HCT116 (cell line): ENCODE measurements at regions not wholly inside any gene's neighbourhood (a gene's known extent, or its start where the extent isn't known, plus 50 kb on each side); places are given as distances from the start of the nearest gene placed in this dataset.

Experiments
- ATAC-seq: fragments of 200-7000 bp; cut with Tn5 transposase; 2 replicates; pipeline ENCODE4 v1.9.1; 2020; ENCODE audit warnings: mild to moderate bottlenecking, moderate library complexity
- BruUV-seq: library from RNA; stranded (reverse); fragments of 400-500 nt; replicated peaks from 2 replicates; lab custom pipeline; 2021; lab: Mats Ljungman, UMichigan
- CTCF ChIA-PET: fragments of 300-600 bp; sonication (Branson Sonifier 250); formaldehyde crosslinking; loops from one replicate; lab custom pipeline; 2021; ENCODE audit warnings: antibody characterized with exemption; lab: Charles Lee
- POLR2A ChIA-PET: fragments of 300-600, 350-600 bp; sonication (Branson Sonifier 250); formaldehyde crosslinking; loops from one replicate; lab custom pipeline; 2021; ENCODE audit warnings: antibody characterized with exemption; lab: Charles Lee
- RAD21 ChIA-PET, 2 experiments: fragments of 300-600 bp; sonication (Branson Sonifier 250); formaldehyde crosslinking; loops; one replicate each; lab custom pipeline; 2023; ENCODE audit warnings: low total read pairs in 2 of 2; ENCODE audit not compliant: uncharacterized antibody in 2 of 2, unreplicated experiment in 2 of 2, low non-redundant PET in 1 of 2; lab: Charles Lee
- DNase-seq: peaks from one replicate; pipeline ENCODE4 v3.0.0-alpha.2; 2010; ENCODE audit warnings: low read depth, low spot score
- H2AFZ ChIP-seq: fragments of 200-600 bp; shearing (Covaris generic), sonication (generic); 2 replicates; pipeline ENCODE4 v1.6.1; 2017; ENCODE audit warnings: low read depth, mixed run types, mixed read lengths, antibody characterized with exemption, low read length; ENCODE audit not compliant: poor library complexity, severe bottlenecking
- H3K27ac ChIP-seq: 2 replicates; pipeline ENCODE4 v1.5.1; 2012; ENCODE audit warnings: low read depth, low read length
- H3K27me3 ChIP-seq: fragments of 200-600 bp; sonication (generic); 2 replicates; pipeline ENCODE4 v1.6.1; 2016; ENCODE audit warnings: mixed run types, low read length, mixed read lengths; ENCODE audit not compliant: insufficient read depth
- H3K36me3 ChIP-seq, 2 experiments: fragments of 200-500 bp in 1 of 2; fragments of 200-600 bp in 1 of 2; sonication (Bioruptor generic) in 1 of 2; sonication (generic) in 1 of 2; 2 replicates each; pipeline versions ENCODE4 v1.5.1 to v1.6.1; 2014 to 2016; ENCODE audit warnings: low read length in 2 of 2, inconsistent platforms in 1 of 2, mixed read lengths in 1 of 2, mixed run types in 1 of 2; ENCODE audit not compliant: insufficient read depth in 2 of 2, control insufficient read depth in 1 of 2
- H3K4me1 ChIP-seq, 2 experiments: fragments of 200-600 bp in 1 of 2; sonication (generic) in 1 of 2; 2 replicates each; pipeline versions ENCODE4 v1.5.1 to v1.6.1; 2012 to 2017; ENCODE audit warnings: low read length in 2 of 2, inconsistent platforms in 1 of 2, mild to moderate bottlenecking in 1 of 2, mixed read lengths in 1 of 2, mixed run types in 1 of 2, moderate library complexity in 1 of 2; ENCODE audit not compliant: insufficient read depth in 2 of 2, control insufficient read depth in 1 of 2
- H3K4me2 ChIP-seq: fragments of 200-600 bp; sonication (generic); 2 replicates; pipeline ENCODE4 v1.6.1; 2017; ENCODE audit warnings: mixed run types, low read length, mixed read lengths
- H3K4me3 ChIP-seq, 2 experiments: fragments of 200-600 bp in 1 of 2; sonication (generic) in 1 of 2; replicated peaks in 1 of 2; 2 replicates each; pipeline ENCODE4 v1.5.1; 2011 to 2016; ENCODE audit warnings: low read length in 2 of 2, control low read depth in 1 of 2, low read depth in 1 of 2, mild to moderate bottlenecking in 1 of 2, mixed read lengths in 1 of 2, mixed run types in 1 of 2
- H3K79me2 ChIP-seq: fragments of 200-600 bp; sonication (generic); 2 replicates; pipeline ENCODE4 v1.6.1; 2017; ENCODE audit warnings: mild to moderate bottlenecking, mixed run types, low read length, moderate library complexity, mixed read lengths; ENCODE audit not compliant: insufficient read depth
- H3K9ac ChIP-seq: fragments of 200-600 bp; sonication (generic); 2 replicates; pipeline ENCODE4 v1.6.1; 2016; ENCODE audit warnings: low read length, mixed read lengths
- H3K9me2 ChIP-seq: fragments of 200-600 bp; sonication (generic), shearing (Covaris generic); 2 replicates; pipeline ENCODE4 v1.6.1; 2017; ENCODE audit warnings: mixed run types, mild to moderate bottlenecking, moderate library complexity; ENCODE audit not compliant: insufficient read depth
- H3K9me3 ChIP-seq, 2 experiments: fragments of 200-500 bp in 1 of 2; fragments of 200-600 bp in 1 of 2; sonication (Bioruptor generic) in 1 of 2; sonication (generic) in 1 of 2; 2 replicates each; pipeline ENCODE4 v1.6.1; 2014 to 2017; ENCODE audit warnings: low read length in 2 of 2, mixed read lengths in 2 of 2, inconsistent platforms in 1 of 2, low read depth in 1 of 2, mild to moderate bottlenecking in 1 of 2, mixed run types in 1 of 2, moderate library complexity in 1 of 2; ENCODE audit not compliant: control insufficient read depth in 1 of 2, insufficient read depth in 1 of 2
- H4K20me1 ChIP-seq: fragments of 200-600 bp; sonication (generic), shearing (Covaris generic); 2 replicates; pipeline ENCODE4 v1.6.1; 2017; ENCODE audit warnings: mixed run types, mild to moderate bottlenecking, moderate library complexity; ENCODE audit not compliant: insufficient read depth
- FOSL1 ChIP-seq: IDR thresholded peaks from 2 replicates; pipeline ENCODE4 v1.6.1; 2012; ENCODE audit warnings: low read depth
- POLR2AphosphoS5 ChIP-seq: IDR thresholded peaks from 2 replicates; pipeline ENCODE4 v1.6.1; 2011; ENCODE audit warnings: mild to moderate bottlenecking, low read depth, low read length, moderate library complexity
- RAD21 ChIP-seq: IDR thresholded peaks from 2 replicates; pipeline ENCODE4 v1.6.1; 2012; ENCODE audit warnings: low read depth, mild to moderate bottlenecking
- REST ChIP-seq: IDR thresholded peaks from 2 replicates; pipeline ENCODE4 v1.6.1; 2012; ENCODE audit warnings: low read depth
- SIN3A ChIP-seq: IDR thresholded peaks from 2 replicates; pipeline ENCODE4 v1.6.1; 2012; ENCODE audit warnings: low read depth
- SRF ChIP-seq: IDR thresholded peaks from 2 replicates; pipeline ENCODE4 v1.6.1; 2012; ENCODE audit warnings: low read depth
- YY1 ChIP-seq: IDR thresholded peaks from 2 replicates; pipeline ENCODE4 v1.6.1; 2011; ENCODE audit warnings: low read length, low read depth, moderate library complexity, mild to moderate bottlenecking; ENCODE audit not compliant: insufficient replicate concordance; ENCODE audit errors: extremely low read depth
- ZBTB33 ChIP-seq: IDR thresholded peaks from 2 replicates; pipeline ENCODE4 v1.6.1; 2011; ENCODE audit warnings: mild to moderate bottlenecking, low read length, moderate library complexity; ENCODE audit not compliant: insufficient replicate concordance; ENCODE audit errors: extremely low read depth
- intact Hi-C: fragments of 100-400 bp; cut with micrococcal nuclease; formaldehyde crosslinking; loops from 2 replicates; pipeline ENCODE4 v1.10.0; 2022

GRCh38 chr6:141701732-141702131, 431.0 kb upstream of the GJE1 start:
- H2AFZ ChIP-seq, result no peak overlapping the region
- CTCF ChIA-PET, result no interaction called here
- H3K36me3 ChIP-seq, result no peaks in the 10 kb centered on the region
- H3K27me3 ChIP-seq, result no peaks in the 10 kb centered on the region
- no peaks in the 10 kb centered on the region for H4K20me1 ChIP-seq
- H3K4me2 ChIP-seq, result no peak overlapping the region
- no peaks in the 10 kb centered on the region for H3K9me2 ChIP-seq
- RAD21 ChIA-PET, result no interaction called here
- intact Hi-C loops, result no loop called here
- POLR2A ChIA-PET, result interaction anchor here (0.7 kb wide), 1 partner anchor 154 kb away, joined by 3 read pairs; no protein-coding TSS in a partner anchor
- H3K9ac ChIP-seq, result no peak overlapping the region
- no peak overlapping the region for H3K4me3 ChIP-seq
- no peaks in the 10 kb centered on the region for H3K79me2 ChIP-seq
- no TSS peak for BruUV-seq
- no peak for TF ChIP-seq SIN3A
- no peak for TF ChIP-seq SRF
- no peak for TF ChIP-seq REST
- TF ChIP-seq ZBTB33, result no peak
- no peak for TF ChIP-seq FOSL1
- TF ChIP-seq YY1, result no peak
- no peak for TF ChIP-seq RAD21
- TF ChIP-seq POLR2AphosphoS5, result no peak
- DNase-seq (no peak), ATAC-seq (no peak)
- H3K27ac ChIP-seq, result no peak overlapping the region
- no peaks in the 10 kb centered on the region for H3K4me1 ChIP-seq
- H3K9me3 ChIP-seq, result no peaks in the 10 kb centered on the region
